ENCODE measurements at regions not wholly inside any gene's neighbourhood (a gene's known extent, or its start where the extent isn't known, plus 50 kb on each side); places are given as distances from the start of the nearest gene placed in this dataset.
"Not testable (repeated sequence)": the region's sequence is repeated elsewhere in the genome, so short reads cannot be mapped to it uniquely, and the experiment has no call there.

- DNase-seq = no peak
Observed at GRCh38 chr10:114708084-114708483, 50.0 kb upstream of the ABLIM1 start.

DNA sequence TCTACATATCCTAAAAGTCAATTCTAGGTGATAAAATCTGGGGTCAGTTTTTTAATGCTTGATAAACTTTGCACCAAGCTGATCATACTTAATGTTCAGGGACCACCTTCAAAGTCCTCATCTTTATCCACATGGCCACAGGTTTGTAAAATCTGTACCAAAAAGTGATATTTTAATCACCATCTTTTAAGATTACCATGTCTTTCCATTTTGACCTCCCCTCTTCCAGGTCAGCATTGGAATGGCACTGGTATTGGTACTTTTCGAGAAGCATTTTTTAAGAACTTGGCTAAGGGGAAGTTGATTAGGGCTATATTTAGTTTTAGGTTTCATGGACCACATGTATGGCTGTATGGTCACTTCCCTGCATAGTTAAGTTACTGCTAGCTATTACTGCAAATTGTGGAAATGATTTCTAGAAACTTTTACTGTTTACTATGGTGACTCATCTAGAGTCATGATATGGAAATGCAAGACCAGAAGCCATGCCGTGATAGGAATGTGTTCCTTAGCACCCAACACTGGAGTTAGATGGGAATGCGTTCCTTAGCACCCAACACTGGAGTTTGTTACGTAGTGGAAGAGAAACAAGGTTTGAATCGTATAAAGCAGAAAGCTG is 50.8 kb upstream of the ABLIM1 start:
- DNase-seq = peak; percentile 33 to 82 (median 58)

- peak in 1 of 4 experiments; percentile 6 for DNase-seq
Observed at GRCh38 chr10:114709984-114710383, 51.9 kb upstream of the ABLIM1 start.

DNA sequence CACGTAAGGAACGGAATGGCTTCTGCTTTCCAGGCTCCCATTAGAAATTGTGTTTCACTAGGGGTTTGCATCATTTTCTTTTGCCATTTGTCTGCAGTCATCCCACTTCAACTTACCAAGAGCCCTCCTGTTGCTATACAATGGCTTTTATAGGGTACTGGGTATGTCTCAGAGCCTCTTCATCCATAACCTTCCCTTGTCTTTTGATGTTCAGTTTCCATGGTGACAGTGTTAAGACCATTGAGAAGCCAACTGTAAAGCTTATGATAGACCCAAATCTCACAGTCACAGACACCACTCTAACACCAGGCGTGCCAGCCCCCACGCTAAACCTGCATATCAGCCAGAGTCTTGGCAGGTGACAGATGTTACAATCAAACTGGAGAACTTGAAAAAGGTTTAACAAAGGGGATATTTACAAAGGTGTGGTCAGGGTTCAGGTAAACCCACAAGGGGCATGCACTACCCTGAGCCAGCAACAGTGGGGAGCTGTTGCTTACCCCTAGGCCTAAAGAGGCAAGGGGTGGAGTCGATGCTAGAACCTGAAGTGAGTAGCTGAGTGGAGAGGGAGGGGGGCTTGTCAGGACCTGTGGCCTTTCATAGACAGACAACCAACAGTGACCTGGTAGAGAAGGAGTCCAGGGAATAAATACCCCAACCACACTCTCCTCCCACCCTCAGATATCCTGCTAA is 53.2 kb upstream of the ABLIM1 start:
- no peak for DNase-seq

GRCh38 chr10:114711869-114712250 is 53.8 kb upstream of the ABLIM1 start:
- no peak for DNase-seq

- DNase-seq = peak; percentile 28 to 54 (median 44)
Observed at GRCh38 chr10:114713525-114714090, 55.5 kb upstream of the ABLIM1 start.

DNA sequence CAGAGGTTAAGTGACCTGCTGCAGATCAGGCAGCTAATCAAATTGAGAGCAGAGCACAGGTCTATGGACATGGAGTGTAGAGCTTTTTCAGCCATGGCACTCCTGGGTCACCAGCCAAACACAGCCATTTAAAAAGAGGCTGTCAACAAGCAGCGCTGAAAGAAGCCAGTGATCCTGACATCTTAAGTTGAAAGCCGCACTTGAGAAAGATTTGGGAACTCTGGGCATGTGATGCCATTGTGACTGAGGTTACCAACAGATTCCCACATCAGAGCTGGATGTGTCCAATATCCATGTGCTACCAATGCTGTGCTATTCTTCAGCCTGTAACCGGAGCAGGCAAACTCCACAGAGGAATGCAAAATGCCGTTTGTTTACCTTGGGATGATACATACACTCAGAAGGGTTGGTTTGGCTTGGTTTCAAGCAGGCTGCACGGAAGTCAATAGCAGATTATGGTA is 56.2 kb upstream of the ABLIM1 start:
- no peak for DNase-seq

DNA sequence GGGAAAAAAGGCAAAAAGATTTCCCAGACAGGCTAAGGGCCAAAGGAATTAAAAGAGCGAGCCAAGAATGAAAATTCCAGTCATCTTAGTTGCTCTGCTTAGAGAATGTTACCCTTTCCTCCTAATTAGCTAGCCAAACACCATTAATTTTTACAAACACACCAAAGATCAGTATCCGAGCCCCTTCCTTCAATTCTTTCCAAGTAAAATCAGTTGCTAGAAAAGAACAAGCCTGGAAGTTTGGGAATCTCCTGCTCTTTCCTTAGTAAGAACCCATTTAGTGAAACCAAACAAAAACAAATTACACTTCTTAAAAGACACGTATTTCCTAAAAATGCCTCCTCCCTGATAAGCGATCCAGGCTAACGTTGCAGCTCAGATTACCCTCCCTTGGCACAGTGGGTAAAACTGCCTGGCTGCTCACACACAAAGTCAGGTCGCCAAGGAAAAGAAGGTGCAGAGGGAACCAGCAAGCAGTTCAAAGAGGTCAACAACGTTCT is 57.1 kb upstream of the ABLIM1 start:
- no peak for DNase-seq

DNA sequence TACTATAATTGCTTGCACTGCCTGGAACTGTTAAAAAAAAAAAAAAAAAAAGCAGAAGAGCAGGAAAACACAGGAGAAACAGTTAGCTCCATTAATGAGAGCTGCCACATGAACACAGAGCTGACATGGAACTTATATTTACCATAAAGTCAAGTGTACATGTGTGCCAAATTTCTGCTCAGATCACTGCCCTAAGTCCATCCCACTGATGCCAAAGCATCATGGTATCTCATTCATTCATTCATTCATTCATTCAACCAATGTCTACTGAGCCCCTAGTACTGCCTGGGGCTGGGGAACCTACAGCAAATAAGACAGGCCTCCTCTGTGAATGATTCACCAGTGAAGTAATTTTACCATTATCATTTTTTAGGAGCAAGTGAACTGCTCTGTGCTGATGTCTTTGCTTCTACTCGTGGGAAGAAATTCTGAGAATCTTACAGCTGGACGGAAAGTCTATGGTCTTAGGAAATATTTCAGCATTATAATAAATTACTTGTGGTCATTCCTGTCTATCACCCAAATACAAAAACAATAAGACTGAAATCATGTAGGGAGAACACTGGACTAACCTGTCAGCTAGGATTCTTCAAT is 58.8 kb upstream of the ABLIM1 start:
- no peak for DNase-seq

DNA sequence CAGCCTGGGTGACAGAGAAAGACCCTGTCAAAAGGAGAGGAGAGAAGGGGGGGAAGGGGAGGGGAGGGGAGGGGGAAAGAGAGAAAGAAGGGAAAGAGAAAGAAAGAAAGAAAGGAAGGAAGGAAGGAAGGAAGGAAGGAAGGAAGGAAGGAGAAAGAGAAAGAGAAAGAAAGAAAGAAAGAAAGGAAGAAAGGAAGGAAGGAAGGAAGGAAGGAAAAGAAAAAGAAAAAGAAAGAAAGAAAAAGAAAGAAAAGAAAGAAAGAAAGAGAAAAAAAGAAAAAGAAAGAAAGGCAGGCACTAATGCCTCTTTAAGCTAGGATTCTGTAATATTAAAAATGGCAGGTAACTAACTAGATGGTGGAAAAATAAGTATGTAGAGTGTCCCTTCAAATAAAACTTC is 59.8 kb upstream of the ABLIM1 start:
- not testable (repeated sequence) for DNase-seq

- DNase-seq = no peak
Observed at GRCh38 chr10:114718374-114718773, 60.3 kb upstream of the ABLIM1 start.

- DNase-seq = no peak
Observed at GRCh38 chr10:114719311-114719710, 61.2 kb upstream of the ABLIM1 start.

DNA sequence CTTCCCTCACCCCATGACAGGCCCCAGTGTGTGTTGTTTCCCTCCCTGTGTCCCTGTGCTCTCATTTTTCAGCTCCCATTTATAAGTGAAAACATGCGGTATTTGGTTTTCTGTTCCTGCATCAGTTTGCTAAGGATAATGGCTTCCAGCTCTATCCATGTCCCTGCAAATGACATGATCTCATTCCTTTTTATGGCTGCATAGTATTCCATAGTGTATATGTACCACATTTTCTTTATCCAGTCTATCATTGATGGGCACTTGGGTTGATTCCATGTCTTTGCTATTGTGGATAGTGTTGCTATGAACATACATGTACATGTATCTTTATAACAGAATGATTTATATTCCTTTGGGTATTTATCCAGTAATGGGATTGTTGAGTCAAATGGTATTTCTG is 61.9 kb upstream of the ABLIM1 start:
- not testable (repeated sequence) for DNase-seq

- no peak for DNase-seq
Observed at GRCh38 chr10:114720685-114721278, 62.7 kb upstream of the ABLIM1 start.

- not testable (repeated sequence) for DNase-seq
Observed at GRCh38 chr10:114722136-114722535, 64.1 kb upstream of the ABLIM1 start.

GRCh38 chr10:114723361-114723760 is 65.3 kb upstream of the ABLIM1 start:
- no peak for DNase-seq

DNA sequence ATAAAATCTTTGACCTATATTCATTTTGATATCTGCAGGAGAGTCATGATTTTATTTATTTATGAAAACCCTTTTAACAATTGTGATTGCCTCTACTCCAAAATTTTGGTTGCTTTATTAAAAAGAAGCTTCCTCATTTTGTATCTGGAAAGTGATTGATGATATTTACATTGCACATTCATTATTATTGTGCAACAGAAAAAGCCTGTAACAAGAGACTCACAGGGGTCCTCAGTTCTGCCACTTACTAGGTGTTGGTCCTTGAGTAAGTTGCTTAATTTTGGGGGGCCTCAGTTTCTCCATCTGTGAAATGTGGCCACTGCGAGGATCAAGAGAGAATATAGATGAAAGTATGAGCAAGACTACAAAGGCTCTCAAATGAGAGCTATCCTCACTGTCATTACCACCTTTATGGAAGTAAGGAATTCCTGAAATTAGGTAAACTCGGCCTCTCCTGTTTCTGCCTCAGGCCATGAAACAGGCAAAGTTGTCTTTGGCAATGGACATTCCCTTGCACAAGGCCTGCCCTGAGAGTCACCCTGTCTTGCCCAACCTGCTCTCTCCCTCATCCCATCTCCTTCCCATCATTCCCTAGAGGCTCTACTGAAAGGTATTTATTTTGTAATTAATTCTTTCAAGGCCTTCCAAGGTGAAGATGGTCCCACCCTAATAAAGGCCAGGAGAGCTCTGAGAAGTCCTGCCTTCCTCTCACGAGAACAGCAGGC is 66.1 kb upstream of the ABLIM1 start:
- DNase-seq = no peak

GRCh38 chr10:114724716-114725106 is 66.6 kb upstream of the ABLIM1 start:
- DNase-seq = no peak

DNA sequence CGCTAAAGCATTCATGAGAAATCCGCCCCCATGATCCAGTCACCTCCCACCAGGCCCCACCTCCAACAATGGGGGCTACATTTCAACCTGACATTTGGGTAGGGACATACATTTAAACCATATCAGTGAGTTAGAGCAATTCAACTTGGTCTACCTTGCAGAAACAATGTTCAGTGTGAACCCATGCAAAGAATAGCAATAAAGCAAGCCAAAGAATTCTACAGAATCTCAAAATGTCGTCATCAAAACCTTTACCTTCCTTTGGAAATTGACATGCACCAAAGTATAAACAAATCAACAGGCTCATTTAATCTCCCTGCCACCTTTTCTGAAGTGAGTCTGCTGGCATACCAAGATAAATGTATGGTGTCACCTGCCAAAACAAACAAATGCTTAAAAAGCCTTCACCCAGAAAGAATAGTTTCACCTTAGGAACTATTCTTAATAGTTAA is 68.8 kb upstream of the ABLIM1 start:
- DNase-seq = no peak

DNA sequence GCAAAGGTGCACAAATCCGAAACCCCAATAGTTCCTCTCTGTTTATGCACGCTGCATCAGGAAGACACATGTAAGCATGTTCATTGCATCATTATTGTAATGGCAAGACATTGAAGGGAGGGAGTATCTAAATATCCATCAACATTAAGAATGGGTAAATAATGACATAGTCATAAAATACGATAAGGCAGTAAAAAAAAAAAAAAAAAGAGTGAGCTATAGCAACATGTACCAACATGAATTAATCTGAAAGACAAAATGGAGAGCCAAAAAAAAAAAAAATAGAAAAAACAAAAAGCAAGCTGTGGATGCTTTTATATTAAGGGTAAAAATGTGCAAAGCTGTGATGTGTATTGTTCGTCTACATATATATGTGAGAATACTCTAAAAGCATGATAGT is 70.2 kb upstream of the ABLIM1 start:
- DNase-seq = no peak

DNA sequence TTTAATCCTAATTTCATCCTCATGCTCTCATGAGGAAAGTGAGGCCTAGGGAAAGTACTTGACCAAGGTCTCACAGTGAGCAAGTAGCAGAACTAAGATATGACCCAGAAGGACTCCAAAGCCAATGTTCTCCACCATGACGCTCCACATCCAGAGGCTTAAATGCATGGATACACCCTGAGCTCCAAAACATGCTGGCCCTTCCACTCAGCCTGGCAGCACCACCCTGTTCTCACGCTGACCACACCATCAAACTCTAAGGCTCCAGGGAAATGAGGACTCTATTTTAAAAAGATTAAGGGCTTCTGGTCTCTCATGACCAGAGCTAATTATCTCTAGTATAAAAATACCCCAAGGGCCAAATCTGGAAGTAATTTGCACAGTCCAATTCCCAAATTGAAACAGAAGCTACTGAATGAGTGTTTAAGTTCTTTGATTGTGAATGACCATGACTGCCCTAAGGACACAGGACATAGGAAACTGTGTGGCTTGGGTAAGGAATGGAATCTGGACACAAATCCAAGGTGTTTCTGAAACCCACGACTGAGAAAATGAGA is 71.1 kb upstream of the ABLIM1 start:
- no peak for DNase-seq

DNA sequence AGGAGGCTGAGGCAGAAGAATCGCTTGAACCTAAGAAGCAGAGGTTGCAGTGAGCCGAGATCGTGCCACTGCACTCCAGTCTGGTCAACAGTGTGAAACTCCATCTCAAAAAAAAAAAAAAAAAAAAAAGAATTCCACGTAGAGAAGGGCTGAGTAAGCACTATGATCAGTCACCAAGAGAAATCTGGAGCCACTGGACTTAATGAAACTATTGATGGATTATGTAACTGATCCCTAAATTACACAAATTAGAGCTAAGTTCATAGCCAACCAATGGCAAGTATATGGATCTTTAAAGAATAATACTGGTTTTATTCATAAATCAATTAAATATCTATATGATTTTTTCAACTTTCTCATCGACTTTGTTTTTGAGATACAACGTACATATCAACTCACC is 72.2 kb upstream of the ABLIM1 start:
- no peak for DNase-seq
